Spleen (tissue), 11 donors: ENCODE measurements at regions not wholly inside any gene's neighbourhood (a gene's known extent, or its start where the extent isn't known, plus 50 kb on each side); places are given as distances from the start of the nearest gene placed in this dataset.

Experiments
- DNase-seq: peaks from one replicate; pipeline ENCODE4 v3.0.0-alpha.2; 2020
- H3K27ac ChIP-seq, 8 donors: fragments of 200-600 bp; sonication (generic) in 7 of 8; 1 replicate in 4 of 8; 2 replicates in 4 of 8; pipeline versions ENCODE4 v1.5.0 to v1.8.0; 2016 to 2021; ENCODE audit warnings: inconsistent platforms in 4 of 8, mild to moderate bottlenecking in 4 of 8, moderate library complexity in 1 of 8
- H3K27me3 ChIP-seq, 7 donors: fragments of 200-600 bp; sonication (generic) in 6 of 7; replicated peaks in 1 of 7; 1 replicate in 4 of 7; 2 replicates in 3 of 7; pipeline versions ENCODE4 v1.5.0 to v1.8.0; 2016 to 2021; ENCODE audit warnings: inconsistent platforms in 3 of 7, mild to moderate bottlenecking in 1 of 7
- H3K36me3 ChIP-seq, 6 donors: fragments of 200-600 bp; sonication (generic) in 5 of 6; 1 replicate in 4 of 6; 2 replicates in 2 of 6; pipeline versions ENCODE4 v1.5.0 to v1.8.0; 2016 to 2021; ENCODE audit warnings: inconsistent platforms in 2 of 6
- H3K4me1 ChIP-seq, 6 donors: fragments of 200-600 bp; sonication (generic) in 5 of 6; 1 replicate in 3 of 6; 2 replicates in 3 of 6; pipeline versions ENCODE4 v1.5.0 to v1.8.0; 2016 to 2021; ENCODE audit warnings: inconsistent platforms in 3 of 6
- H3K4me3 ChIP-seq, 8 donors: fragments of 200-600 bp; sonication (generic) in 7 of 8; 1 replicate in 4 of 8; 2 replicates in 4 of 8; pipeline versions ENCODE4 v1.5.0 to v1.8.0; 2016 to 2021; ENCODE audit warnings: inconsistent platforms in 4 of 8, mild to moderate bottlenecking in 4 of 8, moderate library complexity in 2 of 8
- H3K9me3 ChIP-seq, 8 donors: fragments of 200-600 bp; sonication (generic) in 7 of 8; 1 replicate in 4 of 8; 2 replicates in 4 of 8; pipeline versions ENCODE4 v1.5.0 to v1.8.0; 2016 to 2021; ENCODE audit warnings: inconsistent platforms in 4 of 8
- CTCF ChIP-seq, 11 experiments: fragments of 200-600 bp in 7 of 11; fragments of 450-650 bp in 4 of 11; sonication (generic) in 4 of 11; IDR thresholded peaks in 8 of 11; conservative IDR thresholded peaks in 3 of 11; 1 replicate in 7 of 11; 2 replicates in 4 of 11; pipeline versions ENCODE4 v1.4.0 to v1.8.0; 2016 to 2021; ENCODE audit warnings: antibody characterized with exemption in 11 of 11, inconsistent platforms in 4 of 11, mild to moderate bottlenecking in 1 of 11
- POLR2A ChIP-seq, 3 donors: fragments of 450-650 bp; IDR thresholded peaks; one replicate each; pipeline ENCODE4 v1.5.1; 2017; ENCODE audit warnings: antibody characterized with exemption in 3 of 3, mild to moderate bottlenecking in 1 of 3
- POLR2AphosphoS5 ChIP-seq, 3 donors: sonication (generic); formaldehyde crosslinking; IDR thresholded peaks; one replicate each; pipeline ENCODE4 v1.5.1; 2017; ENCODE audit warnings: antibody characterized with exemption in 3 of 3
- WGBS, 5 donors: extraction: QIAGEN DNeasy Blood & Tissue Kit in 3 of 5; methylation state at CpG; one replicate each; pipeline versions ENCODE4 v1.1.5 to v1.1.7; 2013 to 2018; 5-methylcytosine and 5-hydroxymethylcytosine counted together
- intact Hi-C: fragments of 100-400 bp; cut with DNase I; formaldehyde crosslinking; loops from one replicate; pipeline ENCODE4 v1.15.0; 2023; ENCODE audit warnings: low total_unique reads
- donor health status: healthy with polysubstance abuse.
- donor health status: DM: no; HTN: no; CAD: no; lungs with moderate emphysema.
- donor health status: DM: no; HTN: no; CAD: no.
- donor health status: Bipolar disorder and iron deficiency.
- donor health status: healthy.
- donor health status: DM: no; HTN: no; CAD: no.
- donor health status: DM: yes; HTN: yes; CAD: no.

- Histone ChIP-seq H3K27me3 (no peaks in the 10 kb centered on the region), H3K9me3 (no peaks in the 10 kb centered on the region), H3K36me3 (no peaks in the 10 kb centered on the region), H3K4me3 (no peak overlapping the region), H3K27ac (no peak overlapping the region), H3K4me1 (no peaks in the 10 kb centered on the region)
- TF ChIP-seq POLR2A (IDR thresholded peaks at IDR 0.05) (no peak), CTCF (IDR thresholded peaks at IDR 0.05 in 8 of 11, conservative IDR thresholded peaks at IDR 0.05 in 3 of 11) (no peak), POLR2AphosphoS5 (IDR thresholded peaks at IDR 0.05) (no peak)
- 68 to 87% (median 78%) methylated on average over 3 of the region's 3 CpGs for WGBS, 5 donors
- DNase-seq = no peak
- intact Hi-C loops = no loop called here
Observed at GRCh38 chr6:79862126-79862525, 85.2 kb downstream of the ELOVL4 start.

GRCh38 chr6:79861023-79861422 is 86.3 kb downstream of the ELOVL4 start:
- intact Hi-C loops = no loop called here
- 49 to 77% (median 68%) methylated on average over 6 to 7 of the region's 7 CpGs for WGBS, 5 donors
- no peak for DNase-seq
- H3K27ac ChIP-seq = no peak overlapping the region
- no peaks in the 10 kb centered on the region for H3K27me3 ChIP-seq
- H3K9me3 ChIP-seq = no peaks in the 10 kb centered on the region
- TF ChIP-seq POLR2AphosphoS5 (IDR thresholded peaks at IDR 0.05) = no peak
- TF ChIP-seq CTCF (IDR thresholded peaks at IDR 0.05 in 8 of 11, conservative IDR thresholded peaks at IDR 0.05 in 3 of 11) = no peak
- TF ChIP-seq POLR2A (IDR thresholded peaks at IDR 0.05) = no peak
- no peaks in the 10 kb centered on the region for H3K36me3 ChIP-seq
- H3K4me3 ChIP-seq = no peak overlapping the region
- no peaks in the 10 kb centered on the region for H3K4me1 ChIP-seq

- Histone ChIP-seq H3K27me3 (peaks cover 0 to 4% (median 0%) of the 10 kb centered on the region in 7 donors), H3K4me3 (no peak overlapping the region), H3K4me1 (no peaks in the 10 kb centered on the region), H3K9me3 (no peaks in the 10 kb centered on the region), H3K36me3 (no peaks in the 10 kb centered on the region), H3K27ac (no peak overlapping the region)
- intact Hi-C loops = no loop called here
- no peak for TF ChIP-seq POLR2AphosphoS5 (IDR thresholded peaks at IDR 0.05)
- no peak for DNase-seq
- WGBS, 5 donors = 90 to 97% (median 96%) methylated on average over 1 of the region's 1 CpG
Observed at GRCh38 chr6:79847426-79847825, 99.9 kb downstream of the ELOVL4 start.

- Histone ChIP-seq H3K4me3 (no peak overlapping the region), H3K9me3 (no peaks in the 10 kb centered on the region), H3K4me1 (no peaks in the 10 kb centered on the region), H3K36me3 (no peaks in the 10 kb centered on the region), H3K27me3 (no peaks in the 10 kb centered on the region), H3K27ac (no peak overlapping the region)
- intact Hi-C loops = no loop called here
- no peak for DNase-seq
- WGBS, 5 donors = 82 to 88% (median 85%) methylated on average over 3 of the region's 3 CpGs
- TF ChIP-seq POLR2AphosphoS5 (IDR thresholded peaks at IDR 0.05) (no peak), CTCF (IDR thresholded peaks at IDR 0.05 in 8 of 11, conservative IDR thresholded peaks at IDR 0.05 in 3 of 11) (no peak), POLR2A (IDR thresholded peaks at IDR 0.05) (no peak)
Observed at GRCh38 chr6:79842376-79843040, 104.8 kb downstream of the ELOVL4 start.
